SK-N-SH (cell line): ENCODE measurements at regions not wholly inside any gene's neighbourhood (a gene's known extent, or its start where the extent isn't known, plus 50 kb on each side); places are given as distances from the start of the nearest gene placed in this dataset.
A peak's percentile ranks its signal among the peaks of the same experiment; 100 is the strongest.

Source experiments
- CTCF ChIA-PET: fragments of 300-600, 350-600 bp; formaldehyde crosslinking; extraction: SDS; loops from one replicate; lab custom pipeline; 2021; lab: Yijun Ruan, JAX
- POLR2A ChIA-PET: fragments of 350-600 bp; sonication (Branson Sonifier 250); formaldehyde crosslinking; extraction: SDS; loops from one replicate; lab custom pipeline; 2020; ENCODE audit warnings: antibody characterized with exemption, inconsistent platforms; lab: Yijun Ruan, JAX
- DNase-seq: peaks from one replicate; pipeline ENCODE4 v3.0.0; 2012
- H2AFZ ChIP-seq: fragments of 200-600 bp; sonication (generic); 2 replicates; pipeline ENCODE4 v1.8.1; 2016; ENCODE audit warnings: antibody characterized with exemption, mild to moderate bottlenecking, low read depth
- H3F3A ChIP-seq: fragments of 200-600 bp; sonication (generic); replicated peaks from 2 replicates; pipeline ENCODE3; 2016; ENCODE audit warnings: antibody characterized with exemption, mild to moderate bottlenecking; ENCODE audit not compliant: insufficient read depth
- H3K27ac ChIP-seq, 2 experiments: fragments of 200-500 bp in 1 of 2; fragments of 200-600 bp in 1 of 2; sonication (Bioruptor generic) in 1 of 2; sonication (generic), shearing (Covaris generic) in 1 of 2; 2 replicates each; pipeline versions ENCODE4 v1.5.1 to v1.6.1; 2014 to 2016; ENCODE audit warnings: low read depth in 2 of 2, inconsistent platforms in 1 of 2, low read length in 1 of 2, mild to moderate bottlenecking in 1 of 2, mixed read lengths in 1 of 2
- H3K27me3 ChIP-seq: fragments of 200-600 bp; sonication (generic), shearing (Covaris generic); 2 replicates; pipeline ENCODE4 v1.6.1; 2016; ENCODE audit warnings: mixed run types; ENCODE audit not compliant: insufficient read depth
- H3K36me3 ChIP-seq, 2 experiments: fragments of 200-500 bp in 1 of 2; fragments of 200-600 bp in 1 of 2; sonication (Bioruptor generic) in 1 of 2; sonication (generic) in 1 of 2; replicated peaks in 1 of 2; 2 replicates each; pipeline versions ENCODE3 to v1.5.1; 2014 to 2016; ENCODE audit warnings: low read length in 1 of 2, mild to moderate bottlenecking in 1 of 2; ENCODE audit not compliant: insufficient read depth in 2 of 2, control insufficient read depth in 1 of 2
- H3K4me1 ChIP-seq, 2 experiments: fragments of 200-500 bp in 1 of 2; fragments of 200-600 bp in 1 of 2; sonication (Bioruptor generic) in 1 of 2; sonication (generic), shearing (Covaris generic) in 1 of 2; 2 replicates each; pipeline versions ENCODE4 v1.5.1 to v1.6.1; 2014 to 2016; ENCODE audit warnings: low read depth in 1 of 2, low read length in 1 of 2, mixed run types in 1 of 2; ENCODE audit not compliant: insufficient read depth in 2 of 2, control insufficient read depth in 1 of 2
- H3K4me2 ChIP-seq: fragments of 200-600 bp; sonication (generic), shearing (Covaris generic); 2 replicates; pipeline ENCODE4 v1.6.1; 2017; ENCODE audit warnings: mixed run types
- H3K4me3 ChIP-seq, 2 experiments: fragments of 200-500 bp in 1 of 2; fragments of 200-600 bp in 1 of 2; sonication (Bioruptor generic) in 1 of 2; sonication (generic), shearing (Covaris generic) in 1 of 2; 2 replicates each; pipeline versions ENCODE4 v1.5.1 to v1.8.1; 2014 to 2016; ENCODE audit warnings: low read depth in 2 of 2, inconsistent platforms in 1 of 2, low read length in 1 of 2, mild to moderate bottlenecking in 1 of 2, mixed read lengths in 1 of 2, moderate library complexity in 1 of 2
- H3K79me2 ChIP-seq: fragments of 200-600 bp; sonication (generic); 2 replicates; pipeline ENCODE4 v1.8.1; 2017; ENCODE audit warnings: mild to moderate bottlenecking; ENCODE audit not compliant: insufficient read depth
- H3K9ac ChIP-seq: fragments of 200-600 bp; sonication (generic); 2 replicates; pipeline ENCODE4 v1.6.1; 2017; ENCODE audit warnings: mixed run types
- H3K9me2 ChIP-seq: fragments of 200-600 bp; sonication (generic); 2 replicates; pipeline ENCODE4 v1.6.1; 2017; ENCODE audit warnings: mixed run types
- H3K9me3 ChIP-seq: fragments of 200-600 bp; sonication (generic); 2 replicates; pipeline ENCODE4 v1.6.1; 2017; ENCODE audit warnings: mixed run types, mild to moderate bottlenecking, moderate library complexity
- H4K20me1 ChIP-seq: fragments of 200-600 bp; sonication (generic); 2 replicates; pipeline ENCODE4 v1.6.1; 2017; ENCODE audit warnings: mild to moderate bottlenecking, mixed run types; ENCODE audit not compliant: insufficient read depth
- EP300 ChIP-seq, 2 experiments: IDR thresholded peaks; 2 replicates each; pipeline versions ENCODE4 v1.4.0 to v1.6.1; 2012; ENCODE audit warnings: borderline replicate concordance in 1 of 2, low read depth in 1 of 2, low read length in 1 of 2
- FOXJ3 ChIP-seq: sonication (generic); formaldehyde crosslinking; IDR thresholded peaks from 2 replicates; pipeline ENCODE4 v1.5.1; 2020; ENCODE audit warnings: mild to moderate bottlenecking, missing genetic modification reagents
- FOXM1 ChIP-seq: IDR thresholded peaks from 2 replicates; pipeline ENCODE4 v1.4.0; 2012; ENCODE audit warnings: low read depth, mild to moderate bottlenecking
- GABPA ChIP-seq: IDR thresholded peaks from 2 replicates; pipeline ENCODE4 v1.4.0; 2012; ENCODE audit warnings: low read depth, mild to moderate bottlenecking
- MXI1 ChIP-seq: IDR thresholded peaks from 2 replicates; pipeline ENCODE4 v1.6.1; 2012; ENCODE audit warnings: mild to moderate bottlenecking, low read depth, low read length, improper control_type of control experiment
- NRF1 ChIP-seq: IDR thresholded peaks from 2 replicates; pipeline ENCODE4 v1.6.1; 2012; ENCODE audit warnings: low read depth, mild to moderate bottlenecking, low read length
- RFX5 ChIP-seq: IDR thresholded peaks from 2 replicates; pipeline ENCODE4 v1.6.1; 2012; ENCODE audit warnings: mild to moderate bottlenecking, improper control_type of control experiment, low read length
- RXRA ChIP-seq: IDR thresholded peaks from 2 replicates; pipeline ENCODE4 v1.4.0; 2012; ENCODE audit warnings: low read depth, mild to moderate bottlenecking, borderline replicate concordance
- SIN3A ChIP-seq: IDR thresholded peaks from 2 replicates; pipeline ENCODE4 v1.6.1; 2012; ENCODE audit warnings: low read depth, mild to moderate bottlenecking, low read length, moderate library complexity, borderline replicate concordance
- SMC3 ChIP-seq: IDR thresholded peaks from 2 replicates; pipeline ENCODE4 v1.6.1; 2012; ENCODE audit warnings: low read depth, low read length, improper control_type of control experiment
- TAF1 ChIP-seq: IDR thresholded peaks from 2 replicates; pipeline ENCODE4 v1.6.1; 2012; ENCODE audit warnings: low read depth, mild to moderate bottlenecking, low read length, moderate library complexity, borderline replicate concordance
- TEAD4 ChIP-seq: IDR thresholded peaks from 2 replicates; pipeline ENCODE4 v1.4.0; 2012; ENCODE audit warnings: mild to moderate bottlenecking, borderline replicate concordance; ENCODE audit not compliant: insufficient read depth
- YY1 ChIP-seq: IDR thresholded peaks from 2 replicates; pipeline ENCODE4 v1.4.0; 2012; ENCODE audit warnings: low read depth, mild to moderate bottlenecking
- WGBS: methylation state at CpG from one replicate; pipeline ENCODE4 v1.1.6; 2017; ENCODE audit warnings: low lambda C conversion rate; 5-methylcytosine and 5-hydroxymethylcytosine counted together
- TF ChIP-seq, protein P1 (sequence below): IDR thresholded peaks from 2 replicates; pipeline ENCODE4 v1.4.0; 2012; ENCODE audit warnings: low read depth, borderline replicate concordance
- TF ChIP-seq, protein P2 (sequence below): fragments of 150-350 bp; IDR thresholded peaks from 2 replicates; pipeline ENCODE4 v1.6.1; 2016; ENCODE audit warnings: mild to moderate bottlenecking, low read depth, low read length
- TF ChIP-seq, protein P3 (sequence below): IDR thresholded peaks from 2 replicates; pipeline ENCODE4 v1.4.0; 2012; ENCODE audit warnings: low read depth, borderline replicate concordance
- TF ChIP-seq, protein P4 (sequence below): IDR thresholded peaks from 2 replicates; pipeline ENCODE4 v1.4.0; 2012; ENCODE audit warnings: low read depth

DNA sequence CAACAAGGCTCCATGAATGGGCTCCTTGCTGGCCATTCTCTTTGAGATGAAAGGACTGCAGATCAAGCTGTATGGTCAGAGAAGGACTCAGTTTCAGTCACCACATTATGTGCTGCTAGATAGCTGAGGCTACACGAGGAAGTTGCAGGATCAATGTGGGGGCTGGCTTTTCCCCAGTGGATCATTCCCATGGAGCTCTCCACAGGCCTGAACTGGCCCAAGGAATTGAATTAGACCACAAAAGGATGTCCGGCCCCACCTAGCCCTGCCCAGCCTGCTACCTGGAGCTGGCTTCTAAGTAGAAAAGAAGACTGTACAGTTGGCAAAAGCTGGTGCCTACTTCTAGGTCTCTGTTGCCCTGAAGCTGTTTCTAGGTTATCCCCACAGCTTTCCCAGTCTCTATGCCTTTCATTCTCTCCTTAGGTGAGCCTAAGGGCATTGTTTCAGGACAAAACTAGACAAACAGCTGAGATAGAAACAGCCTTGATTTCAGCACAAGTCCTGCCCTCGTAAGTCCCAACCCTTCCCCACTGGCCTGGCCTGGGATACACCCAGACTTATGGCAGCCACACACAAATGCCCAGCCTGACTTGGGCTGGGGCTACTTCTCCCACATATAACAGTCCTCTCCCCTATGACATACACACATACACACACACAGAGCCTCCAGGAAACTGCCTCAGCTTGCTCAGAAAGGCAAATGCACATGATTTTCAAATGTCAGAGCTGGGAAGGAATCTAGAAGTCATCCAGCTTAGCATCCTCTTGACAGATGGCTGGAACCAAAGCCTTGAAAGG lies 129.1 kb upstream of the NCAM1 start:
- POLR2A ChIA-PET = no interaction called here
- Histone ChIP-seq H3F3A (no peaks in the 10 kb centered on the region), H3K79me2 (no peaks in the 10 kb centered on the region), H3K27ac (peak overlapping the region in 1 of 2 experiments; percentile 97; a peak in 2 of 4 replicates)
- no peak for TF ChIP-seq NRF1
- TF ChIP-seq, all 33 proteins: peak for 0
- no peak for DNase-seq
- H3K9me2 ChIP-seq = no peaks in the 10 kb centered on the region
- no peaks in the 10 kb centered on the region for H4K20me1 ChIP-seq
- no peak overlapping the region for H2AFZ ChIP-seq
- no peaks in the 10 kb centered on the region for H3K27me3 ChIP-seq
- no peak overlapping the region for H3K4me2 ChIP-seq
- no peak overlapping the region for H3K9ac ChIP-seq
- peaks cover 18 to 40% of the 10 kb centered on the region in 2 experiments for H3K4me1 ChIP-seq
- no peaks in the 10 kb centered on the region for H3K36me3 ChIP-seq
- CTCF ChIA-PET = interaction anchor here (0.6 to 1.3 kb wide), 4 partner anchors 244 to 1942 kb away, joined by 3 read pairs; no protein-coding TSS in a partner anchor
- no peaks in the 10 kb centered on the region for H3K9me3 ChIP-seq
- no peak overlapping the region for H3K4me3 ChIP-seq
- 60% methylated on average over 2 of the region's 3 CpGs for WGBS

DNA sequence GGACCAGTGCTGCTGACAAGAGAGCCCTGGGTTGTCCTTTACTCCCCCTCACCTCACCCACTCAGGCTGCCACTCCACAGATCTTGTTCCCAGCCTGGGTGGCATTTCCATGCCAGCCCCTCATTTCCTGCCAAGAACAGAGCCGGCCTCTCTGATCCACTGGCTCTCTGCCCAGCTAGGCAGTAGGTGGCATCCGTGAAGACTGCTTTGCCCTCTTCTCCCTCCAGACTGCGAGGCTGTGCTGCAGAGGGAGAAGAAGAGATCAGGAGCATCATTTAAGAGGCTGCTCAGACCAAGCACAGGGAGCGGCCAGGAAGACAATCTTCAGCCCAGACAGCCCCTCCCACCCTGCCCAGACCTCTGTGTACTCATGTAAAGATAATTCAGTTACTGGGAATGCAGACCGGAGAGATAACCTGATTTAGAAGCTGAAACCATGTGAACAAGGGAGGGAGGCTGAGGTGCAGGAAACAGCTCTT lies 126.9 kb upstream of the NCAM1 start:
- H3F3A ChIP-seq = no peaks in the 10 kb centered on the region
- peak; percentile 82 for DNase-seq
- no peaks in the 10 kb centered on the region for H3K36me3 ChIP-seq
- H4K20me1 ChIP-seq = no peaks in the 10 kb centered on the region
- no peak overlapping the region for H2AFZ ChIP-seq
- H3K27ac ChIP-seq = peak overlapping the region; percentile 28 to 97; a peak in 3 of 4 replicates
- H3K4me1 ChIP-seq = peaks cover 18 to 52% of the 10 kb centered on the region in 2 experiments
- H3K27me3 ChIP-seq = no peaks in the 10 kb centered on the region
- H3K79me2 ChIP-seq = no peaks in the 10 kb centered on the region
- H3K4me3 ChIP-seq = no peak overlapping the region; a peak in 1 of 4 replicates
- H3K9me2 ChIP-seq = no peaks in the 10 kb centered on the region
- ChIA-PET POLR2A (interaction anchor here (0.6 to 2.7 kb wide), 7 partner anchors 12 to 455 kb away, joined by 3 to 11 read pairs (median 3); partner anchors contain the start of gene NCAM1), CTCF (interaction anchor here (1.2 to 3.7 kb wide), 3 partner anchors 38 to 246 kb away, joined by 4 to 18 read pairs (median 13); no protein-coding TSS in a partner anchor)
- no peaks in the 10 kb centered on the region for H3K9me3 ChIP-seq
- H3K4me2 ChIP-seq = peak overlapping the region; percentile 66
- 0% methylated on average over 3 of the region's 5 CpGs for WGBS
- H3K9ac ChIP-seq = no peak overlapping the region
- no peak for TF ChIP-seq SIN3A
- no peak for TF ChIP-seq RXRA
- 0 out of 2 replicates have a peak, but pooled peaks have one; percentile 13 for TF ChIP-seq SMC3
- no peak for TF ChIP-seq YY1
- TF ChIP-seq, protein P1, sequence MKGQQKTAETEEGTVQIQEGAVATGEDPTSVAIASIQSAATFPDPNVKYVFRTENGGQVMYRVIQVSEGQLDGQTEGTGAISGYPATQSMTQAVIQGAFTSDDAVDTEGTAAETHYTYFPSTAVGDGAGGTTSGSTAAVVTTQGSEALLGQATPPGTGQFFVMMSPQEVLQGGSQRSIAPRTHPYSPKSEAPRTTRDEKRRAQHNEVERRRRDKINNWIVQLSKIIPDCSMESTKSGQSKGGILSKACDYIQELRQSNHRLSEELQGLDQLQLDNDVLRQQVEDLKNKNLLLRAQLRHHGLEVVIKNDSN = no peak
- TF ChIP-seq GABPA = no peak
- TF ChIP-seq TAF1 = no peak
- no peak for TF ChIP-seq RFX5
- TF ChIP-seq FOXJ3 (CRISPR knock-in tag) = peak; percentile 98
- TF ChIP-seq FOXM1 = no peak
- peak; percentile 90 for TF ChIP-seq MXI1
- TF ChIP-seq, protein P2, sequence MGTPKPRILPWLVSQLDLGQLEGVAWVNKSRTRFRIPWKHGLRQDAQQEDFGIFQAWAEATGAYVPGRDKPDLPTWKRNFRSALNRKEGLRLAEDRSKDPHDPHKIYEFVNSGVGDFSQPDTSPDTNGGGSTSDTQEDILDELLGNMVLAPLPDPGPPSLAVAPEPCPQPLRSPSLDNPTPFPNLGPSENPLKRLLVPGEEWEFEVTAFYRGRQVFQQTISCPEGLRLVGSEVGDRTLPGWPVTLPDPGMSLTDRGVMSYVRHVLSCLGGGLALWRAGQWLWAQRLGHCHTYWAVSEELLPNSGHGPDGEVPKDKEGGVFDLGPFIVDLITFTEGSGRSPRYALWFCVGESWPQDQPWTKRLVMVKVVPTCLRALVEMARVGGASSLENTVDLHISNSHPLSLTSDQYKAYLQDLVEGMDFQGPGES = no peak
- TF ChIP-seq, protein P3, sequence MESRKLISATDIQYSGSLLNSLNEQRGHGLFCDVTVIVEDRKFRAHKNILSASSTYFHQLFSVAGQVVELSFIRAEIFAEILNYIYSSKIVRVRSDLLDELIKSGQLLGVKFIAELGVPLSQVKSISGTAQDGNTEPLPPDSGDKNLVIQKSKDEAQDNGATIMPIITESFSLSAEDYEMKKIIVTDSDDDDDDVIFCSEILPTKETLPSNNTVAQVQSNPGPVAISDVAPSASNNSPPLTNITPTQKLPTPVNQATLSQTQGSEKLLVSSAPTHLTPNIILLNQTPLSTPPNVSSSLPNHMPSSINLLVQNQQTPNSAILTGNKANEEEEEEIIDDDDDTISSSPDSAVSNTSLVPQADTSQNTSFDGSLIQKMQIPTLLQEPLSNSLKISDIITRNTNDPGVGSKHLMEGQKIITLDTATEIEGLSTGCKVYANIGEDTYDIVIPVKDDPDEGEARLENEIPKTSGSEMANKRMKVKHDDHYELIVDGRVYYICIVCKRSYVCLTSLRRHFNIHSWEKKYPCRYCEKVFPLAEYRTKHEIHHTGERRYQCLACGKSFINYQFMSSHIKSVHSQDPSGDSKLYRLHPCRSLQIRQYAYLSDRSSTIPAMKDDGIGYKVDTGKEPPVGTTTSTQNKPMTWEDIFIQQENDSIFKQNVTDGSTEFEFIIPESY = no peak
- TF ChIP-seq EP300 (IDR thresholded peaks at IDR 0.05; ENCODE audit: borderline replicate concordance in 1 of 2, low read depth in 1 of 2, low read length in 1 of 2) = peak in 1 of 2 experiments; percentile 87; a peak in 2 of 4 replicates
- TF ChIP-seq, protein P4, sequence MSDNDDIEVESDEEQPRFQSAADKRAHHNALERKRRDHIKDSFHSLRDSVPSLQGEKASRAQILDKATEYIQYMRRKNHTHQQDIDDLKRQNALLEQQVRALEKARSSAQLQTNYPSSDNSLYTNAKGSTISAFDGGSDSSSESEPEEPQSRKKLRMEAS = no peak
- no peak for TF ChIP-seq TEAD4
